ENCODE measurements at regions not wholly inside any gene's neighbourhood (a gene's known extent, or its start where the extent isn't known, plus 50 kb on each side); places are given as distances from the start of the nearest gene placed in this dataset.

DNA sequence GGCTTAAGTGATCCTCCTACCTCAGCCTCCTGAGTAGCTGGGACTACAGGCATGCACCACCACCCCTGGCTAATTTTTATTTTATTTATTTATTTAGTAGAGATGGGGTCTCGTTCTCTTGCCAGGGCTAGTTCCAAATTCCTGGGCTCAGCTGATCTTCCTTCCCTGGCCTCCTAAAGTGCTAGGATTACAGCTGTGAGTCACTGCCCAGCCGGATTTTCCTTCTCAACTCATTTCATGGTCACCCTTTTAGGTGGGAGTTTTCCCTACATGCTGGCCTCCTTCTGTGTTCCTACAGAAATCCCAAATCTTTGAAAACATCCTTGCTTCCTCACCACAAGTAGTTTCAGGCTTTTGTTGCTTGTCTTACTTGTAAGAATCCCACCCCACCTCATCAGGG, 102.1 kb upstream of the SIAH1 start:
- DNase-seq, result no peak

DNA sequence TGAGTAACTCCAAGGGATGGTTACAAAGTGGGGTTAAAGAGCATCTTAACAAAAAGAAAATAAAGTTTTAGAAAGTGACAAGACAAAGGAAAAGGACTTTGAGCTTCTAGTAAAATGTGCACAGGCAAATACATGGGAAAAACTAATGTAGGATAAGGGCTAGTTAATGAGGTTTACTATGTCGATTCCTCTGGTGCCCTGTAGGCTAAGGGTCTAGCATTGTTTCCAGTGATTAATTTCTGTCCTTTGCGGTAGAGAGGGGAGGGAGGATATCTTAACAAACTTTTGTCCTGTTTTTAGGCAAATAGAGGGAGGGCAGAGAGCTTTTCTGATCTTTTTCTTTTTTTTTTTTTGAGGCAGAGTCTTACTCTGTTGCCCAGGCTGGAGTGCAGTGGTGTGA, 96.6 kb upstream of the SIAH1 start:
- DNase-seq, result no peak

DNA sequence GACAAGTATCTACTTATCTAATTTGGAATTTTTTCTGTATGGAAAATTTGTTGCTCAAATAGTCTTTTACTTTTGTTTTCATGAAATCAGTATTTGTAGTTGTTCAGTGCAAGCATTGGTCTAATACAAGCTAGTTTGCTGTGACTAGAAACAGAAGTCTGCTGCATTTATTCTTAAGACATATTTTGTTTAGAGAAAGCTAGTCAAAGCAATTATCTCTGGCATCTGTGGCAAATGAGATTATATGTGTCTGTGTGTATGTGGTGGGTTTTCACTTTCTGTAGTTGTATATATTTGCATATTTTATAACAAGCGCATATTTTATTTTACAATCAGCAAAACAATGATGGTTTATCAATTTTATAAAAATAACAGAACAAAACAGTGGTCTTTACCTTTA, 96.0 kb upstream of the SIAH1 start:
- DNase-seq, result no peak

DNA sequence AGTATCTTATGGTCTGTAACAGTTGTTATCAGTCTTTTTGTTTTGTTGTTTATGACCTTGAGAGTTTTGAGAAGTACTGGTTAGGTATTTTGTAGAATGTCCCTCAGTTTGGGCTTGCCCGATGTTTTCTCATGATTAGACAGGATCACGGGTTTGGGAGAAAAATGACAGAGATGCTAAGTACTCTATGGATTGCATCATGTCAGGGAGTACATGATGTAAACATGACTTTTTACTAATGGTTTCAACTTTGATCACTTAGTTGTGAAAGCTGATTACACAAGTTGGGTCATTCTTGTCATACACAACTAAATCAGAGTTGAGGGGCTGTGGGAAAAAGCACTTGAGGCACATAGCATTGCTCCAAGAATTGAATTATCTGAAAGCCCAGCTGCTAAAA, 94.7 kb upstream of the SIAH1 start:
- DNase-seq, result no peak

DNA sequence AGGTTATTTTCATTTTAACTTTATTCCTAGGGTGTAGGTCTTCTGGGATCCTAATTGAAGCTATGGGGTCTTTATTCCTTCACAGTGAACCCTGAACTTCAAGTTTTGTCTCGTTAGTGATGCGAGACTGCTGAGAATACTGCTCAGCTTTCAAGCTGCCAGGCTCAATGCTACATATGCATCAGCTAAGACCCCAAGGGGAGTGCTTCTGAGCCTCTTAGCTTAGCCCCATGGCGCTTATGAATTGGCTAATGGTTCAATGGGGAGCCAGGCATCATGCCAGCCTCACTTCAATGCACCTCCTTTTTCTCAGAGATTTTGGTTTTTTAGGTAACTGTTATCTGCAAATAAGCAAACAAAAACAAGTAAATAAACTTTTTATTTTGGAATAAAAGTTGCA, 94.1 kb upstream of the SIAH1 start:
- no peak for DNase-seq

DNA sequence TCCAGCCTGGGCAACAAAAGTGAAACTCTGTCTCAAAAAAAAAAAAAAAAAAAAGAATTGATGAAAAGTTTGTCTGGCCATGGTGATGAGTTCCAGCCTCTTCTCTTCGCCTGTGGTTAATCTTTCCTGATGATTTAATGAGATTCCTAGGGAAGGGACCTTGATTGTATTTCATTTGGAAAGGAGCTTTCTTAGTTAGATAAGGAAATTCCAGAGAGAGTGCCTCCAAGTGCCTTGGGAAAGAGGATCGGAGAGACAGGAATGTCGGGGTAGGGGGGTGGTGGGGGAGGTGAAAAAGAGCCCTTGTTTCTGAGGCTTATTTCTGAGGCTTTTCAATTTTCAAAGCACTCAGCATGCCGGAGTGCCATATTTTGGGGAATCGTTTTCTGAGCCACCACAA, 93.2 kb upstream of the SIAH1 start:
- DNase-seq, result no peak

DNA sequence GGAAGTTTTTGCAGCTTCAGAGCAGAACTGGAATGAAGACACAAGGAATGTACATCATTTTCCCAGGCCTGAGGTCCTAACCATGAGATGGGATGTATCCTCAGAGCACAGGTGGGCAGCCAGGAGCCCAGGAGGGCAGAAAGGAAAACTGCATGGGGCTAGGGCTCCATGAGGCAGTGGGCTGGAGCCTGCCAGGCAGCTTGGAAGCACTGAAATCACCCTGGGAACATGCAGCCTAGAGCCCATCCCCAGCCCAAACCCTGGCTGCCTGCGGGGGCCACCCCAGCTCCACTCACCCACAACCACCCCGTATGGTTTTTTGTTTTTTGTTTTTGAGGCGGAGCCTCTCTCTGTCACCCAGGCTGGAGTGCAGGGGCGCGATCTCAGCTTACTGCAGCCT, 86.2 kb upstream of the SIAH1 start:
- DNase-seq, result no peak

DNA sequence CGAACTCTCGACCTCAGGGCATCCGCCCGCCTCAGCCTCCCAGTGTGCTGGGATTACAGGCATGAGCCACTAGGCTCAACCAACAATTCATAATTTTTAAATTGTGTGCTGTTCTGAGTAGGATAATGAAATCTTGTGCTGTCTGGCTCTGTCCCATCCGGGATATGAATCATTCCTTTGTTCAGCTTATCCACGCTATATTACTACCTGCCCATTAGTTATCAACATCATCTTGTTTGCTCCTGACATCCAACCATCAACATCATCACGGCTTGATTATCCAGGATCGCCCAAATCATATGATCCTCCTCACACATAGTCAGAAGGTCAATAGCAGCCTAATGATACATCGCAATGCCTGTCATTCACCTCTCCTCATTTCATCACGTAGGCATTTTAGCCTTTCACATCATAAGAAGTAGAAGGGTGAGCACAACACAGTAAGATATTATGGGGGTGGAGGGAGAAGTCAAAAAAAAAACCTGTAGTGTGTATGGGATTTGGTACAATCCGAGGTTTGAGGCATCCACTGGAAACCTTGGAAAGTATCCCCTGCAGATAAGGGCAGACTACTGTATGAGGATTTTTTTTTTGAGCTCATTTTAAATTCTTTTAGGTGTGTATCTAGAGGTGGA, 77.0 kb upstream of the SIAH1 start:
- DNase-seq, result no peak

DNA sequence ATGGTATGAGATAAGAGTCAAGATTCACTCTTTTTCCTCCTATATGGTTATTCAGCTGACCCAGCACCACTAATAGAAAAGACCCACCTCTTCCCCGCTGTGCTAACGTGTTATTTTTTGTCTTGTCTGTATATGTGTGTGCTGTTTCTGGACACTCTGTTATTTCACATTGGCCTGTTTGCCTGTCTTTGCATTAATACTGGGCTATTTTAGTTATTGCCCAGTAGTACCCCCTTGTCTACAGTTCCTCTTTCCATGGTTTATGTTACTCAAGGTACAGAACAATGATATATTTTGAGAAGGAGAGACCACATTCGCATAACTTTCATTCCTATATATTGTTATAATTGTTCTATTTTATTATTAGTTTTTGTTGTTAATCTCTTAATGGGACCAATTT, 74.0 kb upstream of the SIAH1 start:
- DNase-seq, result no peak

DNA sequence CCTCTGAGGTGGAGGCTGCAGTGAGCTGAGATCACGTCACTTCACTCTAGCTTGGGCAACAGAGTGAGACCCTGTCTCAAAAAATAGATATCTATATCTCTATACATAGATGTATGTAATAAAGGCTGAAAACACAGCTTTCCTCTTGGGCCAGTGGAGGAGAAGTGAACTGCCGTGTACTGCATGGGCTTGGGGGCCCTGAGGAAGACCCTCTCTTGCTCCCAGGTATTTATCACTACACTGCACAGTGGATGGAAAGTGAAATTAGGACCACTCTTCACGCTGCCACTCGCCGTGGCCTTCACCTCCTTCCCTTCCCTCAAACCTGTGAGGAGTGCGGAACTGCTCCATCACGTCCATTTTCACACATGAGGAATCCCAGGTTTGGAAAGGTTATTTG, 68.8 kb upstream of the SIAH1 start:
- DNase-seq, result no peak

DNA sequence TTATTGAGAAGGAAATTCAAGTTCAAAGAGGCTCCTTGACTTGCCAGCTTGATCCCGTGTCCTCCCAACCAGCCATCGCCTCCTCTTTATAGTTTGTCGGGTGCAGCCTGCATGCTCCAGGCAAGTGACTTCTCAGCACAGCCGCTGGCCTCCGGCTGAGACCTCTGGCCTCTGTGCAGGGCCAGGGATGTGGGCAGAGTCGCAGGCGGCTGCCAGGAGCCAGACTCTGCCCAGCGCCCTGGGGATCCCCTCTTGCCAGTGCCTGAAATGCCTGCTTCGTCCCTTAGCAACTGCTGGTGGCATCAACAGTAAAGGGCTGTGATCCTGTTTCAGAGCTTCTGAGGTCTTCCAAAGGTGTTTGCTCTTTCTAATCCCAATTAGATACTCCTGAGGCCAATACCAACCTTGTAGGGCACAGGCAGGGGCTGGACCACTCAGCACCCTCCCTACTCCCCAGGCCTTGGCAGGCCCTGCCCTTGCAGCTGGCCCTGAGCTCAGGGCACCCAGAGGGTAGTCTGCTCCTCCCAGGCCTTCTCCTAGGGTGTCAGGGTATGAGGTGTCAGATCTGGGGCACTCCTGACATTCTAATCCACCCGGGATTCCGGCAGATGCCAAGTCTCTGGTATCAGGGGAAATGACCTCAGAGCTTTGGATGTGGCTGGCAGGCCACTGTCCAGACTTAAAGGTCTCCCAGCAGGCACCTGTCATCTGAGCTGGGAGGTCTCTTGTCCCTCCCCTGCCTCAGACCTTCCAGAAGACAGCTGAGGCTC, 68.0 kb upstream of the SIAH1 start:
- DNase-seq, result no peak

DNA sequence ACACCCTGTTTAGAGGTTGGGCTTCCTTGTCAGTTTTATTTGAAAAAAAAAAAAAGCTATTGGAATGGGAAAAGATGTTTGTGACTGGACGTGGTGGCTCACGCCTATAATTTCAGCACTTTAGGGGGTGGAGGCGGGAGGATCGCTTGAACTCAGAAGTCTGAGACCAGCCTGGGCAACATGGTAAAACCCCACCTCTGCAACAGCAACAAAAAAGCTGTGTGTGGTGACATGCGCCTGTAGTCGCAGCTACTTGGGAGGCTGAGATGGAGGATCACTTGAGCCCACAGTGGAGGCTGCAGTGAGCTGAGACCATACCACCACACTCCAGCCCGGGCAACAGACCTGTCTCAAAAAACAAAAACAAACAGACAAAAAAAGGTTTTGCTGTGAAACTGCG, 66.1 kb upstream of the SIAH1 start:
- DNase-seq, result no peak

DNA sequence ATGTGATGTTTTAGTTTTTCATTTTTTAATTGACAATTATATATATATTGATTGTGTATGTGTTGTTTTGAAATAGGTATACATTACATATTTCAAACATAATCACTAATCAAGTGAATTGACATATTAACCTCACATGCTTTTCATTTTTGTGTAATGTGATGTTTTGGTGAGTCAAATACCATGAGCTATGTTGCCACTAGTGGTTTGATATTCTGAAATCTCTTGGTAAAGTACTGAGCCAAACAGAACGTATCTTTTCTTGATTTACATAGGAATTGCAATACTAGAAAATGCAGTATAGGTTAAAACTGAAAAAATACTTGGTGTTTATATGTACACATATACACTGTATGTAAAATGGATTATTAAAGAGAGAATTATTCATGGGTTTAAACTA, 65.2 kb upstream of the SIAH1 start:
- DNase-seq, result no peak

DNA sequence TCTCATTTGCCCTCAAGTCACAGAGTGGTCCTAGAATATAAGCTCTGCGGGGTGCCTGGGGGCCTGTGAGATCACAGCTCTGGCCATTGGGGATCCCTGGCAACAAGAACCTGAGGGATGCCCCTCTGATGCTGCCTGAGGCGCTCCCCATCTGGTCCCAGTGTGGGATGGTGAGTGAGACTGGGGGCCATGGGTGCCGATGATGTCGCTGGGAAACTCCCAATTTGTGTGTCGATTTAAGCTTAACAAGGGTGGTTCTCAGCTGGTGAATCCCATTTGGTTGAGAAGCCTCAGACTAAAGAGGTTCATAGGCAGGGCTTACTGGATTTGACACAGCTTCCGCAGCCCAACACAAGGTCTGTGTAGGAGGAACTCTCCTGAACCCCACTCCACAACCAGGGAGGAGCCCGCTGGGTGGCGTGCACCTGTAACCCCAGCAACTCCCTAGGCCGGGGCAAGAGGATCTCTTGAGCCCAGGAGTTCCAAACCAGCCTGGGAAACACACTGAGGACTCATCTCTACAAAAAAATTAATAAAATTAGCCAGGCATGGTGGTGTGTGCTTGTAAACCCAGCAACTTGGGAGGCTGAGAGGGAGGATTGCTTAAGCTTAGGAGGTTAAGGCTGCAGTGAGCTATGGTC, 63.7 kb upstream of the SIAH1 start:
- DNase-seq, result no peak

DNA sequence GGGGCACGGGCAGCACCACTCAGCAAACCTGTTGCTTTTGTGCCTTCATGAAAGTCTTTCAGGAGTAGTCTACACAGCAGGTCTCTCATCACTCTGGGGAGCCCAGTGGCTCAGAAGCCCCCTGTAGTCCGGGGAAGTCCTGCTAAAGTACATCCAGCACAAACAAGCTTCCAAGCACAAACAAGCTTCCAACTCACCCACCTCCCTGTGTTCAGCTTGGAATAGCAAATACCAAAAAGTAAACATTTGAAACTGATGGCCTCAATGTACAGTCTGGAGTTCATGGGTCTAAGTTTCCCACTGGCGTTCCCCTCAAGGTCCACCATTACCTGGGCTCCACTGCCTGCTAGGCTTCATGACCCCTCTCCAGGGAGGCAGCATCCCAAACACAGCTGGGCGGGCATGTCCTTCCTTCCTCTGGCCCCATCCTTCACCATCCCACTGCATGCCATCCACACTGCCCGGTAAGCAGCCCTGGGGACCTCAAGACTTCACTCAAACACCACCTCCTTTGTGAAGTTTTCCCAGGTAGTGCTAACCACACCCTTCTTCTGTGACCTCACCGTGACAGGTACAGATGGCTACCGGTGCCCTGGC, 62.8 kb upstream of the SIAH1 start:
- no peak for DNase-seq

DNA sequence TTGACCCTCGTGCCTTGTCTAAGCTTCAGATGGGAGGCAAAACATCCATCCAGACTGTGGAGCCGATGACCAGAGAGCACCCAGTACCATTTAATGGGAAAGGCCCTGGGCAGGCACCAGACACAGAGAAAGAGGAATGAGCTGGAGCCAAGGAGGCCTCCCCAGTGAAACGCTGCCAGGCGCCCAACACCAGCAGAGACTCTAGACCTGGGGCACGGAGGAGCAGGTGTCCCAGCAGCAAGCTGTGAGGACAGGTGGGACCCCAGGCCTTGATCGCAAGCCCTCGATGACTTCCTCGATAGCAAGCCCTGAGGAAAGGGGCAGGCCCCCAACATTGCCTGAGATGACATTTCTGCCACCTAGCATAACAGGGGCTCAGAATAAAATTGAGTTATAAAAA, 62.2 kb upstream of the SIAH1 start:
- DNase-seq, result no peak

DNA sequence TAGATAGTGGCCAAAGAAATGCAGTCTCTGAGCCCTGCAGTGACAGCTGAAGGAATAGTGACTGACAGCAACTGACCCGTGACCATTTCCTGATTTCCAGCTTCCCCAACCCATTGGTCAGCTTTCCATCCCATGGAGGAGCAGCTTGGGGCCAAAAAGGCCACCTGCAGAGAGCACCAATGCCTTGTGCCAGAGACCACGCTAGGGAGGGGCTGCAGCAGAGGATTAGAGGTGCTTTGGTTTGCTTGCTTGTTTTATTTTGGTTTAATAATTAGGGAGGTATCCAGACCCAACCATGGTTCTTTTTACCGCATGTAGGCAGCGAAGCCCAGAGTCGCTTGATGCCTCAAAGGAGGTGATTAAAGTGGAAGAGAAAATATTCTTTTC, 61.3 kb upstream of the SIAH1 start:
- DNase-seq, result no peak

DNA sequence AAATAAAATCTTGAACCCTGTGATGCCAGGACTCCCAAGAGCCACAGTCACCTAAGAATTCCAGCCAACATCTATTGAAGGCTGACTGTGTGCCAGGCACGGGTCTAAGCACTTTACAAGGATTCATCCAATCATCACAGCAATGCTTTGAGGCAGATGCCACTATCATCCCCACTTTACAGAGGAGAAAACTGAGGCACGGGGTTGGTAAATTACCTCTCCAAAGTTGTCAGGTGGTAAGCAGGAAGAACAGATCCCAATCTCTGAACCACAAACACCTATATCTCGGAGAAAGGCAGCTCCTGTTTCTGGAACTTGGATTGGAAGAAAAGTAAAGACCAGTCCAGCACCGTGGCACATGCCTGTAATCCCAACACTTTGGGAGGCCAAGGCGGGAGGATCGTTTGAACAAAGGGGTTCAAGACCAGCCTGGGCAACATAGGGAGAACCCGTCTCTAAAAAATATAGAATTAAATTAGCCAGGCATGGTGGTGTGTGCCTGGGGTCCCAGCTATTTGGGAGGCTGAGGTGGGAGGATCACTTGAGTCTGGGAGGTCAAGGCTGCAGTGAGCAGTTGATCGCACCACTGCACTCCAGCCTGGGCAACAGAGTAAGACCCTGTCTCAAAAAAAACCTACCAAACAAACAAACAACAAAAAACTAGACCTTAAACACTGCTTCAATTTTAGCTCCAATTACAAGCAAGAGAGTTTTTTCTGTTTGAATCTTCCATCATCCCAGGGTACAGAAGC, 60.7 kb upstream of the SIAH1 start:
- DNase-seq, result no peak

DNA sequence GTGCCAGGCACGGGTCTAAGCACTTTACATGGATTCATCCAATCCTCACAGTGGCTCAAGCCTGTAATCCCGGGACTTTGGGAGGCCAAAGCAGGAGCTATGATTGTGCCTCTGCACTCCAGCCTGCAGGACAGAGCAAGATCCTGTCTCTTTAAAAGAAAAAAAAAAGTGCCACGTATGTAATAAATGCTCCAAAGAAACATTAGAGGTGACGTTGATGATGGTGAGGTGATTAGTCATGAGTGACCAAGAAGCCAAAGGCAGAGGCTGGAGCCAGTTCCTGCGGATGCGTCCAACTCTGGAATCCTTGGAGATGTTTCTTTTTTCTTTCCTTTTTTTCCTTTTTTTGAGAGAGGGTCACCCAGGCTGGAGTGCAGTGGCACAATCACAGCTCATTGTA, 59.4 kb upstream of the SIAH1 start:
- peak; percentile 34 for DNase-seq

DNA sequence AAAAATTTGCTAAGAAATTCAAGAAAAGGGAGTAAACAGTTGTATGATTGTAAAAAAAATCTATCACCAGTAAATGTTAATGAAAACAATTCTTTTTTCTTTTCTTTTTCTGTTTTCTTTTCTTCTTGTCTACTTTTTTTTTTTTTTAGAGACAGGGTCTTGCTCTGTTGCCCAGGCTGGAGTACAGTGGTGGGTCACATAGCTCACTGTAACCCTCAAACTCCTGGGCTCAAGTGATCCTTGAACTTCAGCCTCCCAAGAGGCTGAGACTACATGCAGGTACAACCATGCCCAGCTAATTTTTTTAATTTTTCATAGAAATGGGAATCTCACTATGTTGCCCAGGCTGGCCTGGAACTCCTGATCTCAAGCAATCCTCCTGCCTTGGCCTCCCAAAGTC, 57.2 kb upstream of the SIAH1 start:
- no peak for DNase-seq

DNA sequence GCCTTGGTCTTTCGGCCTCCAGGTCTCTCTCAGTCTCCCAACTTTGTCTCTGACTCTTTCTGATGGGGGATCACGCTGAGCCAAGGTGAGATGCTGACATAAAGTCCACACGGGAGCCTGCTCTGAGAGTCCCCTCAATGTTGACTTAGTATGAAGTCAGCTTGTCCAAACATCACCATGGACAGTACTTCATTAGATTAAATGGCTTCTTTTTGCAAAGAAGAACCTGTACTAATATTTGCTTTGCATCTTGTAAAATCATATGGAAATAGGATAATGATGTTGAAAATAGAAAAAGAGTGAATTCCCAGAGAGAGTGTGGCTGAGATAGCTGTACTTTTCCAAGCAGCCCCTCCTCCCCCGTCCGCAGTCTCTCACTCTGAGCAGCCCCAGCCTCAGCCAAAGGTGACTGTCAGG, 56.7 kb upstream of the SIAH1 start:
- DNase-seq, result no peak

DNA sequence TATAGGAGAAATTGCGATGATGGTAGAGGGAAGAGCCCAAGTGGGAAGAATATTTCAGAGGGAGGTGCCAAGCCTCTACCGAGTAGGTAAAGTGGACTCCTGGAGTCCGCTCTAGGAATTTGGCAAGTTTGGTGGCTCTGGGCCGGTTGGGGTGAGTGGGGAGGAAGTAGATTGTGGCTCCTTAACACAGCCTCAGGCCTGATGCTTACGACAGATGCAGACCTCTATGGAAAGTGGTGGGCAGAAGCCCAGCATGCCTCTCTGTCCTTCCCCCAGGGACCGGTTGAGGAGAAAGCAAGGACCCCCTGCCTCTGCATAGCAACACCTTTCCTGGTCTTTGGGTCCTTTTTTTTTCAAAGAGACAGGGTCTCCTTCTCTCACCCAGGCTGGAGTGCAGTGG, 55.9 kb upstream of the SIAH1 start:
- DNase-seq, result no peak

DNA sequence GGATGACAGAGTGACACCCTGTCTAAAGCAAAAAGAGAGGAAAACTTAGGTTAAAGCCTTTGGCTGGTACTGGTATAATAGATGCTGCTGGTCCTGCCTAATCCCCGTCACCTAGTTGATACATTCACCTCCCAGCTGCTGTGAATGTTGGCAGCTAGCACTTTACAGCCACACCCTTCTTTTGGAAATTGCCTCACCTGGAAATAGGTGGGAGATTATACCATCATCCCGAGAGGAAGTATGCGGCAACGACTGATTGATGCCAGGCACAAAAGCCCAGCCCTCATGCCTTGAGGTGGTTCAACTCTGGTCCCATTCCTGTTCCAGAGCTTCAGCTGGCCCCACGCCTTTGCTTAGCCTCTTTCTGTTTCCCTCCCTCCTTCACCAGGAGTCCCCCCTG, 53.2 kb upstream of the SIAH1 start:
- no peak for DNase-seq
